HT-29 (cell line): ENCODE measurements at regions not wholly inside any gene's neighbourhood (a gene's known extent, or its start where the extent isn't known, plus 50 kb on each side); places are given as distances from the start of the nearest gene placed in this dataset.
"Not testable (repeated sequence)": the region's sequence is repeated elsewhere in the genome, so short reads cannot be mapped to it uniquely, and the experiment has no call there.

Experiments used
- DNase-seq: peaks from one replicate; pipeline ENCODE4 v3.0.0-alpha.2; 2015; ENCODE audit warnings: low spot score

DNA sequence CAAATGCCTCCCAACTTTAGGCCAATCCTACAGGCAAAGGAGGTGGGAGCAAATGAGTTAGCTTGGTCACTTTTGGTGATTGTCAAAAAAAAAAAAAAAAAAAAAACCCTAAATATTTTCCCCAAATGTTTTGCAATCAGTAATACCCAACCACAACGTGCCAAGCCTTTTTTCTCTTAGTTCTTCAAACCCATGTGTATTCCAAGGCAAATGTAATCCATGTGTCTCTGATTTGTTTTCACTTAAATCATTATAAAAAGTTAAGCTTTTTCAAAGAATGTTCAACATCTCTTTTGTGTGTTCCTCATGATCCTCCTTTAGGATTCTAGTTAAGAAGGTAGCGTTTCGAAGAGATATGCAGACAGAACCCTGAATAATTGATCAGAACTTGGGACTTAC lies 328.4 kb downstream of the PAPSS1 start:
- DNase-seq: no peak

DNA sequence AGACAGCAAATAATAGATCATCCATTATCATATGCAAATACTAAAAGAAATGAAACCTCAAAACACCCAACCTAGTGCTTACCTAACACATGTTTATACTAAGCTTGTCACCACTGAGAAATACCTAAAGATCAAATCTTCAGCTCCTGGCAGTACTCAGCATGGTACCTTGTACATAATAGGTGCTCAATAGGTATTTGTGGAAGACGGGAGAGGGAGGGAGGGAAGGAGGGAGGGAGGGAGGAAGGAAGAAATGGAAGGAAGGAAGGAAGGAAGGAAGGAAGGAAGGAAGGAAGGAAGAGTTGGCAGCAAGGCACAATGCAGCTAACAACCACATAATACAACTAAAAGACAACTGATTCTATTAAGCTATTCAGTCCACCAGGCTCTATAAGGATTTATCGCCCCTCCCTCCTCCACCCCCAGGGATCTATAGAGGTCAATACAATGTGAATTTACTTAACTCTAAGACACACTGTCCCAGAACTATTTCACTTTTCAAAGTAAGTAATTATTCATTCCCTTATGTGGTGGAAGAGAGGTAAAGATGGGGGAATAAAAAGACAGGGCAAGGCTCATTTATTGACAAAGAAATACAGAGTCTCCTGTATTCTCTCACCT lies 328.9 kb downstream of the PAPSS1 start:
- no peak for DNase-seq

DNA sequence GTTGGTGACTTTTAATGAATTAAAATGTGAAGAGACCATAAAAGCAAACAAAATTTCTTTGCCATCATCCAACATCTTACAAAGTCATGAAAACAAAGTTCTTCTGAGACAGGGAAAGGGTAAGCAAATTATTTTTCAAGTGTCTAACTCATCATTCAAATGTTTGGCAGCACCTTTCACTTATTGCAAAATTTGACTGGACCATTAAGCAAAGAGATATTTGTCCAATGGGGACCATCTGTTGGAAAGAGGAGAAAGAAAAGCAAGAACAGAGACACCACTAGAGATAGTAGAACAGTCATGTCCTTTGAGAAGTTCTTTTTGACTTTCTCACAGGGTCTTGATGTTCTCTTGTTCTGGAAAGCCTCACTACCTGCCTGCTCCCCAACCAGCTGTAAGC lies 330.1 kb downstream of the PAPSS1 start:
- DNase-seq: no peak

DNA sequence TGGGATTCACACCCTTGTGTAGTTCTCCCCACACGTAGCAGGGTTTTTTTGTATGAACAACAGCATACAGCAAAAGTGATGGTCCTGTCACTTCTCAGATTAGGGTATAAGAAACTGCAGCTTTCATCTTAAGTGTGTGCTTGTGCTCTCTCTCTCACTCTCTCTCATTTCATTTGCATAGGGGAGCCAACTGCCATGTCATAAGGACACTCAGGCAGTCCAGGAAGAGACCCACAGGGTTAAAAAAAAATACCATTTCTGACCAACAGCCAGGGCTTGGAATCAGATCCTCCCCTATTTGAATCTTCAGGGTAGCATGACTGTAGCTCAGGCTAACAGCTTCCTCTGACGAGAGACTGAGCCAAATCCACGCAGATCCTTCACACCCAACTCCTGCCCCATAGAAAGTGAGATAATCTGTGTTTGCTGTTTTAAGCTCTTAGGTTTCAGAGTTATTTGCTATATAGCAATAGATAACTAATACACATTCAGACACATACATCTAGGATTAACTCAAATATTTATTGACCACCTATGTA lies 331.2 kb downstream of the PAPSS1 start:
- no peak for DNase-seq

DNA sequence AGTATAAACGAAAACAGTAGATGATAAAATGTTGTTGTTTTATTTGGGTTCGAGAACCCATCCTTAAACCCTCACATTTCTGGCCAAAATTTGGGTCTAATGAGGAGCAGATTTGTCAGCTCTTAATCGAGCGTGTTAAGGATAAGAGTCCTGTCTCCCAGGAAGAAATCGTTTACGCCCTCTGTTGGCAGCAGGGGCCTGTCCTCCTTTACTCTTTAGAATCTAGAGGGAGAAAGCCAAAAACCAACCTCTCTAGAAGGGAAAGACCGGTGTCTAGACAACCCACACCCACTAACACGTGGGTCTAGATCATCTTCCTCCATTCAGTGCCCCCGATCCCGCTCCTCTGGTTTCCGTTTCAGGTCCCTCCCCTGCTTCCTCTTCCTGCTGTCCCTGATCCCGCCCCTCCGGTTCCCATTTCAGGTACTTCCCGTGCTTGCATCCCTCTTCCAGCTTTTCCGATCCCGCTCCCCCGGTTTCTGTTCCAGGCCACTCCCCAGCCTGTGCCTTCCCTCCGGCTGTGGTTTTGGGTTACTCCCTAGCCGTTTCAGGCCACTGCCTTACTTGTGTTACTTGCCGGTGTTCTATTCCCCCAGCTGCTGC lies 339.1 kb downstream of the PAPSS1 start:
- DNase-seq: no peak

DNA sequence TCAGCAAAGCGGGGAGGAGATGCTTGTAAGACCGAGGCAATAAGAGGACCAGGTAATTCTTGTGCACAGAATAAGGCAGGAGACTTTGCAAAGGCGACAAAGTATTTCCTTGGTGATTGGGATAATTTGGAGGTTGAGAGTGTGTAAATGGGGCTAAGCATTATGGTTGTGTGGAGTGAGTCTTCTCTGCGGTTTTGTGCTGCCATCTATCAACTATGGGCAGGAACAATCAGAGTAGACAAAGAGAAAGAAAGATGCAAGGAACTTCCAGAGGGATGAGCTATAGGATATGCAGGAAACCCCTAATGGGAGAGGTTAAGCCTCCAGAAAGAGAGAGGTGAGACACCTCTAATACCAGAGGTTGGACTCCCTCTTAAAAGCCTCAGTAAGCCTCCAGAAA lies 339.8 kb downstream of the PAPSS1 start:
- no peak for DNase-seq

DNA sequence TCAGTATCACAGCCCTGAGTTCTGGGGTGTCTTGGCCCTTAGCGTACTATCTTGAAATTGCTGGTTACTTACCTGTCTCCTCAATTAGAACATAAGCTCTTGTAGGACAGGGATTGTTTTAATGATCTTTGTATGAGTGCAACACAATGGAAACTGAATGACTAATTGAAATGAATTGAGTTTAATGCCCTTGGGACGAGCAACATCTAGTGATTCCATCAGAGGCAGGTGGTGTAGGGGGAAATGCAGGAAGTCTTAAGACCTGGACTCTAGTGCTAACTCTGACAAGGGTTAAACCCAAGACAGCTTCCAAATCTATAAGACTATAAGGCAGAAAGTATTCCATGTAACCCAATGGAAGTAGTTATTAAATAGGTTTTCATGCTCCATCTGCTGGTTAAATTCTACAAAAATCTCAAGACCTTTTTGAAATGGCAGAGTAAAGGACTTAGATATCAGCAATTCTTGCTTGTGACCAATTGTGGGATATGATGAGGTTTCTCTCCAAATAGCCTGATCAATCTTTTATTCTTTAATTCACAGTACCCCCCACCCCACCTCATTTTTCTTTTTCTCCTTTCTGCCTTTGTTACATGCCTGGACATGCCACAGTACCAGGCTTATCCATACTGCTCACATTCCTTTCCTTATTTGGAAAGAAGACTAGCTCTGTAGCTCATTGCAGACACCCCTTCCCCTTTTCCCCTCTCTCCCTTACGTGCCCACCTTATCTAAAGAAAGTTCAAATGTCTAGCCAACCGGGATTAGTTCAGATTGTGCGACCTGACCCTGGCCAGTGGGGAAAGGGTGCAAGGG lies 340.8 kb downstream of the PAPSS1 start:
- DNase-seq: peak; percentile 33

DNA sequence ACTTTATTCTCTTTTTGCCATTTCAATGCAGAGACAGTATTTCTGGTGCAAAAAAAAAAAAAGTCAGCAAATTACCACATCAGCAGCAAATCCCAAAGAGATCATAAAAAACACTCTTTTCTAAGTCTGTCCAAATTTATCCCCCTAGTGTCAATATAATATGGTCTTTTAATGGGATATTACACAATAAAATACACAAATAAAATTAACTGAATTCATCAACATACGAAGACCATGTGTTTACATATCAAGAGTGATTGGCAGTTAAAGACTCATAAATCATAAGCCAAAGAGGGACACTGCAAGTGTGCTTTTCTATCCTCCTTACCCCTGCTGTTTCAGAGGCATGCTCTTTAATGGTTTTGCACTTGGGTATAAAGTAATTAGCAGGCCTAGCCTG lies 340.2 kb upstream of the DKK2 start:
- no peak for DNase-seq

DNA sequence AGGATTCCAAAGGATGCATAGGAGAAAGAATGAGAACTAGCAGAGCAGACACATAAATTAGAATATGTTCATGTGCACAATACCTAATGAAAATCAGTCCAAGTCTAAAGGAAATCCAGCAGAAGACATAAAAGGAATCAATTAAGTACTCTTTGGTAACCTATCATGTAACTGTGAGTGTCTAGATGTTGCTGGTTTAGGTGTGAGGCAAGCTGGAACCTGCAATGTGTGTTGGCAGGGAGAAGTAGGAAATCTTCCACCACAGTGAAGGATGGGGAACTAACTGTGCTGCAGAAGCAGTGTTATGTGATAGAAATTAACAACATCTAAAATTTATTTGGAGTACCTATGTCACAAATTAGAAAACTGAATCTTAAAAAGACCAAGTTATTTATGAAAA lies 330.8 kb upstream of the DKK2 start:
- no peak for DNase-seq

DNA sequence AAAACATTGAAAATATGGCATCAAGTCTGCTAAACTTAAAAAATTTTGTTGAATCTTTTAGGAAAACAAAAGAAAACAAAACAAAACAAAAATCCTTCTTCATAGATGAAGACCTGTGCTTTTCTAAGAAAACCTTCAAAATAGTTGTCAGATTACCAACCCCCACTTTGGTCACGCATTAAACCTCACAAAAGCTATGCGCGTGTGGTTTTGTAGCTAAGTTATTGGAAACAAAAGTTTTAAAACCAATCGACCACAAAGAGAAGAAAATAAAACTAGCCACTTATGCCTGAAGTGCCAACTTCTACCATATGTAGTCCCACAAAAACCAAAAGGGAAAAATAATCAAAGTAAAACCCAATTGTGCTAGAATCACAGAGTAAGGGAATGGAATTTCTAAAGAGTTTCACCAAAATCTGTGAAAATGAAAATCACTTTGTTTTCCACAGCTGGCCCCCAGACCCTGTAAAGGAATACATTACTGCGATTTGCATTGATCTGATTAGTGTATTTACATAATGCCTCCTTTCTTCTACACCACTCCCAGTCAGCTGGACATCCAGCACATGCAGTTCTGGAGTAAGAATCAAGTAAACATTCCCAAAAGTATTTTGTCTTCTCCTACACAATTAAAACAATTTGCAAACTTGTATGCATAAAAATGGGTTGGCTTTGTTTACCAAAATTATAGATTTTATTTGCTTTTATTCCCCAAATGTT lies 330.1 kb upstream of the DKK2 start:
- no peak for DNase-seq

DNA sequence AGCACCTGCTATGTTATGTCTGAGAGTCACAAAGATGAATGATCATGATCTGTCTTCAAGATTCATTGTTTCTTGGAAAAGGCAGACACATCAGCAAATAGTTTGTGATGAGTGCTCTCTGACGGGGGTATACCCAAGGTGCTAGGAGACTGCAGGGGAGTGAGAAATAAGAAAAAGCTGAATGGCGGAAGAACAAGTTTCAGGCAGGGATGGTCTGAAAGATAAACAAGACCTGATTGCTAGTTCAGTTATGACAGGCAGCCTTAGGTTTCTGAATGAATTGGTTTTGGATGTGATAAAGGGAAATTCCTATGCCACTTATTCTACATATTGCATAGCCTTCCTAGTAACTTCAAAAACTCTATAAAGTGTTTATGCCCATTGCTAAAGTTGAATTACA lies 327.0 kb upstream of the DKK2 start:
- no peak for DNase-seq

DNA sequence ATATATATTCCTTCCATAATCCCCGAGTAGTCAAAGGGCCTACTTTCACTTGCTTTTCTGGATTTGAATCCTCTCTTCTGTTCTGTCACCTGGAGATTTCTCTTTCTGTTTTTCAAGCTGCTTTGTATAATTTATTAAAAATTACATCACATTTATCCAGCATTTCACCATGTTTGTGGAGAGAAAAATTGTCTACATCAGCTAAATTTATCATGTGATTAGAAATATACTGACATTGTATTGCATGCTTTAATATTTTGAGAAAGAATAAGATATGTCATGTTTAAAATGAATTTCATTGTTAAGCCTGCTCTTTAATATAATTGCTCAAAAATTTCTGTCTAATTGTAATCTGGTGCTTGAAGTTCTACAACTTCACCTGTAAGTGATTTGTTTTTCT lies 323.1 kb upstream of the DKK2 start:
- DNase-seq: no peak

DNA sequence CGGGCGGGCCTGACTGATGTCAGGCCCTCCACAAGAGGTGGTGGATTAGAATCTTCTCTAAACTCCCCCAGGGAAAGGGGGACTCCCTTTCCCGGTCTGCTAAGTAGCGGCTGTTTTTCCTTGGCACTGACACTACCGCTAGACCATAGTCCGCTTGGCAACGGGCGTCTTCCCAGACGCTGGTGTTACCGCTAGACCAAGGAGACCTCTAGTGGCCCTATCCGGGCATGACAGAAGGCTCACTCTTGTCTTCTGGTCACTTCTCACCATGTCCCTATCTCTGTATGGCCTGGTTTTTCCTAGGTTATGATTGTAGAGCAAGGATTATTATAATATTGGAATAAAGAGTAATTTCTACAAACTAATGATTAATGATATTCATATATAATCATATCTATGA lies 318.2 kb upstream of the DKK2 start:
- DNase-seq: peak; percentile 57

DNA sequence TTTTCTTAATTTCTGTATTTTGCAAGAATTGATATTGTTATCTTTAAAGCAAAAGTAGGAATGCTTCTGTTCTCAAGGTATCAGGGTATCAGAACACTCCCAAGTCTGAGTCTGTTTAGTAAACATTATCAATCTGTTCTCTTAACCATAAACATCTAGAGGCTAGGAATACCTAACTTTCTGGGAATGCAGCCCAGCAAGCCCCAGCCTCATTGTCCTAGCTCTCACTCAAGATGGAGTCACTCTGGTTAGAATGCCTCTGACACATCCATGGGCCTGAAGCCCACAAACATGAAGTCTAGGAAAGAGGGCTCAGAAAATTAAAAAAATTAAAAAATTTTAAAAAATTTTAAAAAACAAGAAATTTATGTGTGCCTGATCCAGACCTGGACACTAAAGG lies 315.1 kb upstream of the DKK2 start:
- DNase-seq: no peak

DNA sequence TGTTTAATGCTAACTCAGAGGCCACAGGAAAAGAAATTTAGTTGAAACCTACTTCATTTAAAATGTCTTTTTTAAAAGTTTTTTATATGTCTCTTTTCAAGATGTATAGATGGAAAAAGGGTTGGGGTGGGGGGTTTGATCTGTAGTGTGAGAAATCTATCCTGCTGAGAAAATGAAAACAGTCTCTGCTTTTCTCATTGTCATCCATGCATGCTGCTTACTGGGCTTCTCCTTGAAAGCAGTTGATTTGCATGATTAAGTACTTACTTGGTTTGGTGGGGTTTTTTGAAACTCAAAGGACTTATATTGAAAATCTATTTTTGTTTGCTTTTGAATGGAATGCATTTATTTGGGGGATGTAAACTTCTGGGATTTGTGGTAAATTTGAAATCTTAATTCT lies 313.6 kb upstream of the DKK2 start:
- DNase-seq: no peak

DNA sequence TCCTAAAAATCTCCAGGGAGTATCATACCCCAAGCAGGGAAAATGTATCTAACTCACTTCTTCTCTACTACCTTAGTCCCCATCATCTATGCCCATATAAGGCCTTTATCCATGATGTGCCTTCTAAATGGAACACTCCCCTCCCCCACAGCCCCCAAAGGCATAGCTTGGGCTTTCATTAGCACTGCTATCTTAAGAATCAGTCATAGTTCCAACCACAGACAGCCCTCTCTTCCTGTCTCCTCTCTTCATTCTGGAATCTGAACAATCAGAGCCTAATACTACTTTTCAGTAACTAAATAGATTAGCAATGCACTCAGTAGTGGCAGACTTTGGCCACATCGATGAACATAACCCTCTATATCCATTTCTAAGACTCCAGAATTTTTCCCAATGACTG lies 313.2 kb upstream of the DKK2 start:
- no peak for DNase-seq

DNA sequence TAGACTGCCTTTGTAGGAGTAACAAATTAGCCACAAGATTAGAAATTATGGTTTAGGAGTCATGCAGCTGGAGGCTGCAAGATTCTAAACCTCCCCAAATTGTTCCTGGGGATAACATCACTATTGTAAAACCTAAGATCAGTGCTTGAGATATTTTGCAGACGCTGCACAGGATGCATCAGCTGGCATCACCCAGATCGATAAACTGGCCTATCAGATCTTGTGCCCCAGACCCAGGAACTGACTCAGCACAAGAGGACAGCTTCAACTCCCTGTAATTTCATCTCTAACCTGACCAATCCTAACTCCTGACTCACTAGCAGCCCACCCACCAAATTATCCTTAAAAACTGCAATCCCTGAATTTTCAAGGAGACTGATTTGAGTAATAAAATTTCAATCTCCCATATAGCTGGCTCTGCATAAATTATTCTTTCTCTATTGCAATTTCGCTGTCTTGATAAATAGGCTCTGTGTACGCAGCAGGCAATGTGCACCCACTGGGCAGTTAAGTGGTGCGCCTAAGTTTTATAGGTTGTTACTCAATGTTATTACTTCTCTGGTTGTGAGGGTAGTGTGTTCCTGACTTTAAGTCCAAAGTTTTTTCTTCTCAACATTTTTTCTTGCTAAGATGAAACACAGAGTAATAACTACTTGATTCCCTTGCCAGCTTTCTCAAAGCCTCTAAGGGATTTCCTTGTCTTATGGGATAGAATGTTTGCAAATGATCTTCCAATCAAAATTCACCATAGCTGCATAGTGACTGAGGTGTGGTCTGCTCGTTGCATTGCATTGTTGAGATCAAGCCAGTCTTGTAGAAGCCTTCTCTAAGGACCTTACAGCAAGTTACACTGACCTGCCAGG lies 312.3 kb upstream of the DKK2 start:
- no peak for DNase-seq

DNA sequence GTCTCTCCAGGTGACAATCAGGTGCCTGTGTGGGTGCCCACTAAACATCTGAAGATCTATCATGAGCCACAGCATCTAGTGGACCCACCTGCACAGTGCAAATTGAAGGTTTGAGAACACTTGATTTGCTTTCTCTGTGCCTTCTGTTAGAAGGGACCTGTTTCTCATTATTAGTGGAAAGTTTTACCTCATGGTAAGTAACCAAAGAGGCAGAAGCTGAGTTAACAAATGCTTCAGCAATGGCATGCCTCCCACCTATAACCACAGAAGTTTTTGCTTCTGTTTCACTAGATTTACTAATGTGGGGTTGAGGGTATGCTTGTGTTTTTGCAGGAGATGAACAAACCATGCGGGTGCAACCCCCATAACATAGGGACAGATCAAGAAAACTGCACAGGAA lies 297.4 kb upstream of the DKK2 start:
- DNase-seq: no peak

DNA sequence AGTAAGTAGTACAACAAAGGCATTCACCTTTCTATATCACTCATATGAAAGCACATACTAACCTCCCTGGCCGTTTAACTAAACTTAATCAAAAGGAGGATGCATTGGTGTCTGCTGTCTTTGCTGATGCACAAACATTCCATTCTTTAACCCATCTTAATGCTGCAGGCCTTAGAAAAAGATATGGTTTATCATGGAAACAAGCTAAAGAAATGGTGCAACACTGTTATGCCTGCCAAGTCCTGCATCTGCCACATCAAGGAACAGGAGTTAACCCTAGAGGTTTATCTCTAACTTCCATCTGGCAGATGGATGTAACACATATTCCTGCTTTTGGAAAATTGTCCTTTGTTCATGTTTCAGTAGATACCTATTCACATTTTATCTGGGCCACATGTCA lies 296.5 kb upstream of the DKK2 start:
- DNase-seq: not testable (repeated sequence)

DNA sequence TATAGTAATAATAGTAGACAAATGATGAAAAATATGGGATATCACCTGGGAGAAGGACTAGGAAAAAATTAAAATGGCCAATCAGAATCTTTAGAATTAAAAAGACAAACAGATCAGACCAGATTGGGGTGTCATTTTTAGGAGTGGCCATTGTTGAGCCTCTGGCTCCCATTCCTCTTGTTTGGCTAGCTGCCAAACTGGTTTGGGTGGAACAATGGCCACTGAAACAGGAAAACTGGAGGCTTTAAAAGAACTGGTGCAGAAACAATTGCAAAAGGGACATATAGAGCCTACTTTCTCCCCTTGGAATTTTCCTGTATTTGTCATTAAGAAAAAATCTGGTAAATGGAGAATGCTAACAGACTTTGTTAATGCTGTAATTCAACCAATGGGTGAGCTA lies 294.8 kb upstream of the DKK2 start:
- DNase-seq: no peak

DNA sequence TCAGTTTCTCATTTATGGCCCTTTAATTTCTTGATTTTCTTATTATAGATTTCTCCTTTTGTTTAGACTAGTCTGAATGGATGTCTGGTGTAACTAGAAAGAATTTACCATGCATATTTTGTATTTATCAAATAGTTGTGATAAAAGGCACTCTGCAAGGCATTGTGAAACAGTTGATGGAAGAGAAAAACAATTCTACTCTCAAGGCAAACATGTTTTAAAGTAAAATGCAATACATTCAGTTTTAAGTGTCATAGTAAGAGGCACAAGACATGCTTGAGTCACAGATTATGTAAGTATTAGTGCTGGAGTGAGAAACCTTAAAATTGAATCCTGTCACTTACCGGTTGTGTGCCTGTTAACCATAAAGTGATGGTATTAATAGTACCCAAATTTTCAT lies 283.3 kb upstream of the DKK2 start:
- DNase-seq: no peak
